DND-41 (cell line): ENCODE measurements at regions not wholly inside any gene's neighbourhood (a gene's known extent, or its start where the extent isn't known, plus 50 kb on each side); places are given as distances from the start of the nearest gene placed in this dataset.

Source experiments
- ATAC-seq: fragments of 200-7000 bp; cut with Tn5 transposase; 3 replicates; pipeline ENCODE4 v1.9.1; 2021; ENCODE audit warnings: low read depth; ENCODE audit not compliant: insufficient read depth
- DNase-seq: peaks from one replicate; pipeline ENCODE4 v3.0.0-alpha.2; 2020
- H2AFZ ChIP-seq: 2 replicates; pipeline ENCODE4 v1.6.0; 2012; ENCODE audit warnings: low read depth, low read length
- H3K27ac ChIP-seq: 2 replicates; pipeline ENCODE4 v1.5.1; 2012; ENCODE audit warnings: low read length, inconsistent platforms
- H3K27me3 ChIP-seq: fragments of 200-600 bp; sonication (generic); 2 replicates; pipeline ENCODE4 v1.6.0; 2012; ENCODE audit warnings: low read length, mild to moderate bottlenecking, inconsistent platforms; ENCODE audit not compliant: insufficient read depth, poor library complexity
- H3K36me3 ChIP-seq: 2 replicates; pipeline ENCODE4 v1.5.1; 2012; ENCODE audit warnings: low read length, inconsistent platforms; ENCODE audit not compliant: insufficient read depth
- H3K4me1 ChIP-seq: 2 replicates; pipeline ENCODE4 v1.5.1; 2012; ENCODE audit warnings: mild to moderate bottlenecking, low read length; ENCODE audit not compliant: insufficient read depth
- H3K4me2 ChIP-seq: 2 replicates; pipeline ENCODE4 v1.6.0; 2012; ENCODE audit warnings: mild to moderate bottlenecking, moderate library complexity, low read length, inconsistent platforms; ENCODE audit not compliant: insufficient read depth
- H3K4me3 ChIP-seq, 2 experiments: fragments of 200-600 bp in 1 of 2; shearing (Covaris generic) in 1 of 2; 2 replicates each; pipeline ENCODE4 v1.5.1; 2012 to 2016; ENCODE audit warnings: inconsistent platforms in 2 of 2, low read length in 2 of 2, mild to moderate bottlenecking in 2 of 2, low read depth in 1 of 2, moderate library complexity in 1 of 2
- H3K79me2 ChIP-seq: 2 replicates; pipeline ENCODE4 v1.6.0; 2012; ENCODE audit warnings: low read length, inconsistent platforms; ENCODE audit not compliant: insufficient read depth
- H3K9ac ChIP-seq: 2 replicates; pipeline ENCODE4 v1.6.0; 2012; ENCODE audit warnings: low read depth, mild to moderate bottlenecking, inconsistent platforms, low read length, moderate library complexity
- H3K9me3 ChIP-seq: 2 replicates; pipeline ENCODE4 v1.5.1; 2012; ENCODE audit warnings: low read length, moderate library complexity, mild to moderate bottlenecking, inconsistent platforms; ENCODE audit not compliant: insufficient read depth, severe bottlenecking
- H4K20me1 ChIP-seq: 2 replicates; pipeline ENCODE4 v1.6.0; 2012; ENCODE audit warnings: low read length; ENCODE audit not compliant: insufficient read depth
- EZH2 ChIP-seq: IDR thresholded peaks from 3 replicates; pipeline ENCODE4 v1.6.1; 2012; ENCODE audit warnings: borderline replicate concordance, low read depth, mild to moderate bottlenecking, moderate library complexity, low read length, inconsistent platforms; ENCODE audit not compliant: severe bottlenecking
- TF ChIP-seq, protein P1 (sequence below): IDR thresholded peaks from 2 replicates; pipeline ENCODE4 v1.5.1; 2012; ENCODE audit warnings: borderline replicate concordance, low read length, moderate library complexity, mild to moderate bottlenecking; ENCODE audit not compliant: poor library complexity, severe bottlenecking; ENCODE audit errors: extremely low read depth

DNA sequence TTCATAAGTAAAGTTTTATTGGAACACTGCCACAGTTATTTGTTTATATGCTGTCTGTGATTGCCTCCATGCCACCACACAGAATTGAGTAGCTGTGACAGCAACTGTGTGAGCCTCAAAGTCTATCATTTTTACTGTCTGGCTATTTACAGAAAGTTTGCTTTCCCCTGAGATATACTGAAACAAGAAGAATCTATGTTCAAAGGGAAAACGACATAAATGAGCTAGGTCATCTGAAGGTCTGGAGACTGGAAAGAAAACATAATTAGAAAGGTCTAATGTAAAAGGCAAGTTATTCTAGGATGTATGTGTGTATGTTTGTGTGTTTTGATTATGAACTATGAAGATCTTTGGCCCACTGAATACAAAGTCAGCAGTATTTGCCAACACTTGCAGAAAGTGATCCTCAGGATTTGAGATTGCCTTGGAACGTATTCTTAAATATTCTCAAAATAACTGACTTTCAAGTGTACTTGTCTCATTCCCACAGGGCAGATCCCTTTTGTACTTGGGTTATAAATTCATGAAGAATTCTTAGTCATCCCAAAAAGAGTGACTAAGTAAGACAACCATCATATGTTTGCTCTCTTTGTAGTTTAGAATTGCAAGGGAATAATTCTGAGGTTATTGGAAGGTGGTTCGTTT, 677.7 kb downstream of the DOK5 start:
- no peaks in the 10 kb centered on the region for H3K4me1 ChIP-seq
- H3K4me3 ChIP-seq = no peak overlapping the region
- H3K27me3 ChIP-seq = no peaks in the 10 kb centered on the region
- no peak for DNase-seq
- H3K36me3 ChIP-seq = no peaks in the 10 kb centered on the region
- no peak overlapping the region for H2AFZ ChIP-seq
- H3K79me2 ChIP-seq = no peaks in the 10 kb centered on the region
- no peaks in the 10 kb centered on the region for H3K9me3 ChIP-seq
- no peak overlapping the region for H3K27ac ChIP-seq
- H3K4me2 ChIP-seq = no peak overlapping the region
- ATAC-seq = no peak
- no peaks in the 10 kb centered on the region for H4K20me1 ChIP-seq
- no peak overlapping the region for H3K9ac ChIP-seq
- no peak for TF ChIP-seq EZH2
- TF ChIP-seq, protein P1, sequence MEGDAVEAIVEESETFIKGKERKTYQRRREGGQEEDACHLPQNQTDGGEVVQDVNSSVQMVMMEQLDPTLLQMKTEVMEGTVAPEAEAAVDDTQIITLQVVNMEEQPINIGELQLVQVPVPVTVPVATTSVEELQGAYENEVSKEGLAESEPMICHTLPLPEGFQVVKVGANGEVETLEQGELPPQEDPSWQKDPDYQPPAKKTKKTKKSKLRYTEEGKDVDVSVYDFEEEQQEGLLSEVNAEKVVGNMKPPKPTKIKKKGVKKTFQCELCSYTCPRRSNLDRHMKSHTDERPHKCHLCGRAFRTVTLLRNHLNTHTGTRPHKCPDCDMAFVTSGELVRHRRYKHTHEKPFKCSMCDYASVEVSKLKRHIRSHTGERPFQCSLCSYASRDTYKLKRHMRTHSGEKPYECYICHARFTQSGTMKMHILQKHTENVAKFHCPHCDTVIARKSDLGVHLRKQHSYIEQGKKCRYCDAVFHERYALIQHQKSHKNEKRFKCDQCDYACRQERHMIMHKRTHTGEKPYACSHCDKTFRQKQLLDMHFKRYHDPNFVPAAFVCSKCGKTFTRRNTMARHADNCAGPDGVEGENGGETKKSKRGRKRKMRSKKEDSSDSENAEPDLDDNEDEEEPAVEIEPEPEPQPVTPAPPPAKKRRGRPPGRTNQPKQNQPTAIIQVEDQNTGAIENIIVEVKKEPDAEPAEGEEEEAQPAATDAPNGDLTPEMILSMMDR = no peak

DNA sequence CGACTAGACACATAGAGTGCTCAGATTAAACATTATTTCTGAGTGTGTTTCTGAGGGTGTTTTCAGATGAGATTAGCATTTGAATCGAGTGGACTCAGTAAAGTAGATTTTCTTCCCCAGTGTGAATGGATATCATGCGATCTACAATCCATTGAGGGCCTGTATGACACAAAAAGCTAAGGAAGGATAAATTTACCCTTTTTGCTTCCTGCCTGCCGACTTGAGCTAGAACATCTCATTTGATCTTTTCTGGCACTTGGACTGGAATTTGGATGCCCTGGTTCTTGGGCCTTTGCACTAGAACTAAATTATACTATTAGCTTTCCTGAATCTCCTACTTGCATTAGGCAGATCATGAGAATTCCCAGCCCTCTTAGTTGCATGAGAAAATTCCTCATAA, 675.8 kb downstream of the DOK5 start:
- Histone ChIP-seq H3K79me2 (no peaks in the 10 kb centered on the region), H3K4me2 (no peak overlapping the region), H3K4me1 (no peaks in the 10 kb centered on the region), H3K27me3 (no peaks in the 10 kb centered on the region), H3K9me3 (no peaks in the 10 kb centered on the region), H2AFZ (no peak overlapping the region), H3K36me3 (no peaks in the 10 kb centered on the region), H3K4me3 (no peak overlapping the region), H4K20me1 (no peaks in the 10 kb centered on the region), H3K27ac (no peak overlapping the region), H3K9ac (no peak overlapping the region)
- TF ChIP-seq, protein P1 = no peak
- no peak for TF ChIP-seq EZH2
- DNase-seq (no peak), ATAC-seq (no peak)

DNA sequence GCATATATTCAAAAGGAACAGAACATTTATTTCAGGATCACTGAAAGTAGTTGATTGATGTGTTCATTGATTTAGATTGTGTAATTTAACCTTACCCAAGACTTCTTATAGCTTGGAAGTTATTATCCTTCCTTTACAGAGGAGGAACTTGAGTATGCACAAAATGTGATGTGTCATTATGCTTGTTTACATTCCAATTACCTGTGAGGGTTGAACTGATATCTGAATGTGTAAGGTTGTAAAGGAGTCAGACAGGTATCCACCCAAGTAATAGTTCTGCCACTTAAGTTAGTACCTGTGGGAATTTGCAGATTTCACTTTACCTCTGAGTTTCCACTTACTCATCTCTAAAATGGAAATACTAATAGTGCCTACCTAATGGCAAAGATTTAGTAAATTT, 668.2 kb downstream of the DOK5 start:
- H3K79me2 ChIP-seq = no peaks in the 10 kb centered on the region
- H3K27ac ChIP-seq = no peak overlapping the region
- no peaks in the 10 kb centered on the region for H3K27me3 ChIP-seq
- no peaks in the 10 kb centered on the region for H3K4me1 ChIP-seq
- no peaks in the 10 kb centered on the region for H3K9me3 ChIP-seq
- ATAC-seq = no peak
- H3K36me3 ChIP-seq = no peaks in the 10 kb centered on the region
- no peaks in the 10 kb centered on the region for H4K20me1 ChIP-seq
- no peak for TF ChIP-seq EZH2
- TF ChIP-seq, protein P1 = no peak
- no peak for DNase-seq
- H3K4me2 ChIP-seq = no peak overlapping the region
- H2AFZ ChIP-seq = no peak overlapping the region
- no peak overlapping the region for H3K9ac ChIP-seq
- no peak overlapping the region for H3K4me3 ChIP-seq
